Esophagus squamous epithelium (tissue), 4 donors: ENCODE measurements at regions not wholly inside any gene's neighbourhood (a gene's known extent, or its start where the extent isn't known, plus 50 kb on each side); places are given as distances from the start of the nearest gene placed in this dataset.

Experiments
- POLR2A ChIP-seq, 4 donors: fragments of 450-650 bp; IDR thresholded peaks; one replicate each; pipeline ENCODE4 v1.6.1; 2017; ENCODE audit warnings: antibody characterized with exemption in 4 of 4, mild to moderate bottlenecking in 4 of 4, moderate library complexity in 3 of 4
- TF ChIP-seq, protein P1 (sequence below), 6 experiments: fragments of 450-650 bp in 4 of 6; fragments of 200-600 bp in 2 of 6; sonication (generic) in 2 of 6; IDR thresholded peaks; one replicate each; pipeline ENCODE4 v1.5.1; 2016 to 2019; ENCODE audit warnings: antibody characterized with exemption in 6 of 6, mild to moderate bottlenecking in 4 of 6, moderate library complexity in 4 of 6

DNA sequence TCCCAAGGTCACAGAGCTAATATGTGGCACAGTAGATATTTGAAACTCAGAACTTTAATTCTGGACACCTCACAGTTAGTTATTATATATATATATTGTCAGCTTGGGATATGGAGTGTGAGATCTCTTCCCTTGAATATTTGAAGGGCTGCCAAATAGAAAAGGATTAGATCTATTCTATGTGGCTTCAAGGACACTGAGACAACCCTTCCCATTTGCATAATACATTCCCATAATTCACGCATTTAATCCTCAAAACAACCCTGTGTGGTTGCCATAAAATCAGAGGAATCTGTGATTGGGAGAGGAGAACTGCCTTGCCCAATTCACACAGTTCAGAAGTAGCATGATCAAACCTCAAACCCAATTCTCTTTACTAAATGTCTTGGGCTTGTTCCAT is 365.8 kb upstream of the DYNLRB2 start:
- TF ChIP-seq, protein P1, sequence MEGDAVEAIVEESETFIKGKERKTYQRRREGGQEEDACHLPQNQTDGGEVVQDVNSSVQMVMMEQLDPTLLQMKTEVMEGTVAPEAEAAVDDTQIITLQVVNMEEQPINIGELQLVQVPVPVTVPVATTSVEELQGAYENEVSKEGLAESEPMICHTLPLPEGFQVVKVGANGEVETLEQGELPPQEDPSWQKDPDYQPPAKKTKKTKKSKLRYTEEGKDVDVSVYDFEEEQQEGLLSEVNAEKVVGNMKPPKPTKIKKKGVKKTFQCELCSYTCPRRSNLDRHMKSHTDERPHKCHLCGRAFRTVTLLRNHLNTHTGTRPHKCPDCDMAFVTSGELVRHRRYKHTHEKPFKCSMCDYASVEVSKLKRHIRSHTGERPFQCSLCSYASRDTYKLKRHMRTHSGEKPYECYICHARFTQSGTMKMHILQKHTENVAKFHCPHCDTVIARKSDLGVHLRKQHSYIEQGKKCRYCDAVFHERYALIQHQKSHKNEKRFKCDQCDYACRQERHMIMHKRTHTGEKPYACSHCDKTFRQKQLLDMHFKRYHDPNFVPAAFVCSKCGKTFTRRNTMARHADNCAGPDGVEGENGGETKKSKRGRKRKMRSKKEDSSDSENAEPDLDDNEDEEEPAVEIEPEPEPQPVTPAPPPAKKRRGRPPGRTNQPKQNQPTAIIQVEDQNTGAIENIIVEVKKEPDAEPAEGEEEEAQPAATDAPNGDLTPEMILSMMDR (IDR thresholded peaks at IDR 0.05): no peak
- TF ChIP-seq POLR2A (IDR thresholded peaks at IDR 0.05): no peak
